GM10248 (cell line): ENCODE measurements at regions not wholly inside any gene's neighbourhood (a gene's known extent, or its start where the extent isn't known, plus 50 kb on each side); places are given as distances from the start of the nearest gene placed in this dataset.

Experiments used
- CTCF ChIA-PET: fragments of 300-600 bp; sonication (Branson Sonifier 250); formaldehyde crosslinking; extraction: SDS; loops from one replicate; lab custom pipeline; 2021; ENCODE audit warnings: antibody characterized with exemption; lab: Yijun Ruan, JAX
- POLR2A ChIA-PET: fragments of 350-650 bp; sonication (Branson Sonifier 250); formaldehyde crosslinking; extraction: SDS; loops from one replicate; lab custom pipeline; 2020; ENCODE audit warnings: antibody characterized with exemption; lab: Yijun Ruan, JAX
- DNase-seq: peaks from one replicate; pipeline ENCODE4 v3.0.0; 2012; ENCODE audit errors: extremely low spot score
- TF ChIP-seq, protein P1 (sequence below): IDR thresholded peaks from 2 replicates; pipeline ENCODE4 v1.5.1; 2012; ENCODE audit warnings: mild to moderate bottlenecking, low read depth; ENCODE audit errors: extremely low read depth, missing control alignments, control extremely low read depth

DNA sequence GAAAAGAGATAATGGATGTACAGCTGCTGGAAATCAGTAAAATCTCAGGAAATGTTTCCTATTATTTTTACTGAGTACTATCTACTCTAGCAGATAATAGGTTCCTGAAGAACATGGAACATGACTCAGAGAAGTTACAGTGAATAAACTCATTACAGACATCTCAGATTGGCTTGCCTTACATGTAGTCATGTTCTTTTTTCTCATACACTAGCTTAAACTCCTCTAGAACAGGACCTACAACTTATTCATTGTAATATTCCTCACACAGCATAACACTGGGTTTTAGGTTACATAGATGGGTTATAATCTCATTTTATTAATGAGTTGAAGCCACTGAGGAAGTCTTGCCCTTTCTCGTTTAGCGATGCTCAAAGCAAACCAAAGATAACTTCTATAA is 86.9 kb upstream of the BMP2K start:
- no peak for DNase-seq
- TF ChIP-seq, protein P1, sequence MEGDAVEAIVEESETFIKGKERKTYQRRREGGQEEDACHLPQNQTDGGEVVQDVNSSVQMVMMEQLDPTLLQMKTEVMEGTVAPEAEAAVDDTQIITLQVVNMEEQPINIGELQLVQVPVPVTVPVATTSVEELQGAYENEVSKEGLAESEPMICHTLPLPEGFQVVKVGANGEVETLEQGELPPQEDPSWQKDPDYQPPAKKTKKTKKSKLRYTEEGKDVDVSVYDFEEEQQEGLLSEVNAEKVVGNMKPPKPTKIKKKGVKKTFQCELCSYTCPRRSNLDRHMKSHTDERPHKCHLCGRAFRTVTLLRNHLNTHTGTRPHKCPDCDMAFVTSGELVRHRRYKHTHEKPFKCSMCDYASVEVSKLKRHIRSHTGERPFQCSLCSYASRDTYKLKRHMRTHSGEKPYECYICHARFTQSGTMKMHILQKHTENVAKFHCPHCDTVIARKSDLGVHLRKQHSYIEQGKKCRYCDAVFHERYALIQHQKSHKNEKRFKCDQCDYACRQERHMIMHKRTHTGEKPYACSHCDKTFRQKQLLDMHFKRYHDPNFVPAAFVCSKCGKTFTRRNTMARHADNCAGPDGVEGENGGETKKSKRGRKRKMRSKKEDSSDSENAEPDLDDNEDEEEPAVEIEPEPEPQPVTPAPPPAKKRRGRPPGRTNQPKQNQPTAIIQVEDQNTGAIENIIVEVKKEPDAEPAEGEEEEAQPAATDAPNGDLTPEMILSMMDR, result no peak
- ChIA-PET CTCF (interaction anchor here (0.9 to 1.5 kb wide), 3 partner anchors 22 to 45 kb away, joined by 3 to 4 read pairs (median 3); no protein-coding TSS in a partner anchor), POLR2A (no interaction called here)

DNA sequence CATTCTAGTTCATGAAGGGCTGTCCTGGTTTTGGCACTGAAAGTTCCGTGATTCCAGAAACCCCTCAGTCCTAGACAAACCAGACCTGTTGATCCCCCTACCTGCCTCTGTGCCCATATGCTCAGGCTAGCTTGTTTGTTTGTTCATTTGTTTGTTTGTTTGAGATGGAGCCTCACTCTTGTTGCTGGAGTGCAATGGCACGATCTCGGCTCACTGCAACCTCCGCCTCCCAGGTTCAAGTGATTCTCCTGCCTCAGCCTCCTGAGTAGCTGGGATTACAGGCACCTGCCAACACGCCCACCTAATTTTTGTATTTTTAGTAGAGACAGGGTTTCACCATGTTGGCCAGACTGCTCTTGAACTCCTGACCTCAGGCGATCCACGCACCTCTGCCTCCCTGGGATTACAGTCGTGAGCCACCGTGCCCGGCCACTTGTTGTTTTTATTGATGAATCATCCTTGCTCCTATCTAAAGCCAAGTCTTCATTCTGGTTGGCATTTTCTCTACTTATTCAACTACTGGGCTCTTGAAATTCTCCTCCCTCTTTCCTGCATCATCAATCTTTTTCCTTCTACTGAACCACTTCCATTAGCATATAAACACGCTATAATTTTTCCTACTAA is 86.3 kb upstream of the BMP2K start:
- ChIA-PET POLR2A (no interaction called here), CTCF (interaction anchor here (1.0 to 1.5 kb wide), 3 partner anchors 15 to 45 kb away, joined by 3 to 4 read pairs (median 3); no protein-coding TSS in a partner anchor)
- DNase-seq, result no peak
- TF ChIP-seq, protein P1, result no peak

DNA sequence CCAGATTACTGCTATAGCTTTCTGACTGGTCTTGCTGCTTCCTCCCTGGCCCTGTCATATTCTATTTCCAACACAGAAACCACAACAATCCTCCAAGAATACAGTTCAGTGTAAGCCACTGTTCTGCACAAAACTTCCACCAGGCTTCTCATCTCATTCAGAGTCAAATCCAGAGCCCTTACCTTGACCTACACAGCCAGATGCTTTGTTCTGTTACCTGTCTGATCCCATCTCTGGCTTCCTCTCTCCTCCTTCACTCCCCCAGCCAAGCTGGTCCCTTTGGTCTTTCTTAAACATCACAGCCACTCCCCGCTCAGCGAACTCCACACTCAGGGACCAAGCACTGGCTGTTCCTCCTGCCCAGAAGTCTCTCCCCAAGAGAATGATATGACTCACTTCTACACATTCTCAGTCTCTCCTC is 84.8 kb upstream of the BMP2K start:
- CTCF ChIA-PET, result interaction anchor here (1.0 to 1.4 kb wide), 2 partner anchors 10 to 14 kb away, joined by 3 read pairs; no protein-coding TSS in a partner anchor
- POLR2A ChIA-PET, result no interaction called here
- DNase-seq, result no peak

GRCh38 chr4:78691971-78692821 is 84.0 kb upstream of the BMP2K start:
- DNase-seq, result no peak

More for the DNA sequence above, 84.8 kb upstream of the BMP2K start:
- TF ChIP-seq, protein P1, result no peak

DNA sequence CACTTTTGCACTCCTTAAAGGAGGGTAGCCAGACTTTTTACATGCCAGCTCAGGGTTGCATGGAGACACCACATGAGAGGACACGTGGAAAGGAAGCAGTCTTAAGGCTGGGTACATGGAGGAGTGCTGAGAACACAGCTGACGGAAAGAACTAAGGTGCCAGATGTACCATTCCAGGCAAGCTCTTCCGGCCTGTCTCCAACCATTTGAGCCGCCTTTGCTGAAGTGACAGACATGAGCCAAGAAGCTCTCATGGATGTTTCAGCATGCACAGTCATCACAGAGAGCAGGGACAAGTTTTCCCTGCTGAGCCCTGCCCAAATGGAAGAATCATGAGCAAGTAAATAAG is 83.4 kb upstream of the BMP2K start:
- POLR2A ChIA-PET, result no interaction called here
- DNase-seq, result no peak
- CTCF ChIA-PET, result interaction anchor here (0.8 kb wide), 1 partner anchor 8 kb away, joined by 3 read pairs; no protein-coding TSS in a partner anchor
- TF ChIP-seq, protein P1, result no peak

More at GRCh38 chr4:78691971-78692821, 84.0 kb upstream of the BMP2K start:
- ChIA-PET POLR2A (no interaction called here), CTCF (interaction anchor here (0.8 kb wide), 1 partner anchor 8 kb away, joined by 3 read pairs; no protein-coding TSS in a partner anchor)
- TF ChIP-seq, protein P1, result no peak

GRCh38 chr4:78693777-78694456 is 82.2 kb upstream of the BMP2K start:
- TF ChIP-seq, protein P1, result no peak
- no peak for DNase-seq
- CTCF ChIA-PET, result interaction anchor here (0.9 to 2.3 kb wide), 2 partner anchors 9 to 52 kb away, joined by 3 to 5 read pairs; no protein-coding TSS in a partner anchor
- POLR2A ChIA-PET, result no interaction called here
